Panc1 (cell line): ENCODE measurements at regions not wholly inside any gene's neighbourhood (a gene's known extent, or its start where the extent isn't known, plus 50 kb on each side); places are given as distances from the start of the nearest gene placed in this dataset.

Source experiments
- ATAC-seq: fragments of 200-7000 bp; cut with Tn5 transposase; 2 replicates; pipeline ENCODE4 v1.9.1; 2020; ENCODE audit warnings: mild to moderate bottlenecking, moderate library complexity
- BruUV-seq: library from RNA; stranded (reverse); fragments of 400-500 nt; replicated peaks from 2 replicates; lab custom pipeline; 2021; lab: Mats Ljungman, UMichigan
- CTCF ChIA-PET: fragments of 300-600 bp; sonication (Branson Sonifier 250); formaldehyde crosslinking; loops from one replicate; lab custom pipeline; 2022; ENCODE audit warnings: antibody characterized with exemption; lab: Charles Lee
- POLR2A ChIA-PET: fragments of 300-600 bp; sonication (Branson Sonifier 250); formaldehyde crosslinking; loops from one replicate; lab custom pipeline; 2022; ENCODE audit warnings: antibody characterized with exemption; lab: Charles Lee
- DNase-seq: peaks from one replicate; pipeline ENCODE4 v3.0.0-alpha.2; 2010; ENCODE audit warnings: low read depth, low spot score
- H3K27ac ChIP-seq: 2 replicates; pipeline ENCODE4 v1.5.1; 2011; ENCODE audit warnings: mild to moderate bottlenecking, low read length, inconsistent platforms
- H3K27me3 ChIP-seq: fragments of 200-500 bp; sonication (Bioruptor generic); 2 replicates; pipeline ENCODE4 v1.6.0; 2014; ENCODE audit warnings: low read length, inconsistent platforms; ENCODE audit not compliant: control insufficient read depth, insufficient read depth
- H3K36me3 ChIP-seq: fragments of 200-500 bp; sonication (Bioruptor generic); 2 replicates; pipeline ENCODE4 v1.5.1; 2014; ENCODE audit warnings: inconsistent platforms, mild to moderate bottlenecking, low read length, moderate library complexity; ENCODE audit not compliant: control insufficient read depth, insufficient read depth
- H3K4me1 ChIP-seq: 2 replicates; pipeline ENCODE4 v1.5.1; 2011; ENCODE audit warnings: inconsistent platforms, mild to moderate bottlenecking, low read length, moderate library complexity; ENCODE audit not compliant: control insufficient read depth, insufficient read depth
- H3K4me3 ChIP-seq, 2 experiments: 2 replicates each; pipeline ENCODE4 v1.5.1; 2011 to 2012; ENCODE audit warnings: low read depth in 2 of 2, low read length in 2 of 2, mild to moderate bottlenecking in 2 of 2, inconsistent platforms in 1 of 2, moderate library complexity in 1 of 2
- H3K9me3 ChIP-seq: fragments of 200-500 bp; sonication (Bioruptor generic); 2 replicates; pipeline ENCODE4 v1.5.1; 2014; ENCODE audit warnings: low read depth, mild to moderate bottlenecking, inconsistent platforms, low read length, moderate library complexity; ENCODE audit not compliant: control insufficient read depth, insufficient read depth
- POLR2AphosphoS5 ChIP-seq: IDR thresholded peaks from 2 replicates; pipeline ENCODE4 v1.6.1; 2012; ENCODE audit warnings: mild to moderate bottlenecking, low read depth, low read length, moderate library complexity
- SIN3A ChIP-seq: IDR thresholded peaks from 2 replicates; pipeline ENCODE4 v1.6.1; 2012; ENCODE audit warnings: low read depth, mild to moderate bottlenecking, low read length, moderate library complexity, borderline replicate concordance; ENCODE audit not compliant: insufficient read depth
- TCF7L2 ChIP-seq: IDR thresholded peaks from 2 replicates; pipeline ENCODE4 v1.6.1; 2011; ENCODE audit warnings: mild to moderate bottlenecking, low read depth, low read length, inconsistent platforms
- in situ Hi-C: cut with HindIII; loops from 2 replicates; pipeline ENCODE4 v1.10.0; 2016; ENCODE audit warnings: low sequenced_read_pairs, low pct_unique_long_range_greater_than_20kb
- intact Hi-C: fragments of 100-400 bp; cut with micrococcal nuclease; formaldehyde crosslinking; loops from one replicate; pipeline ENCODE4 v1.10.0; 2022; ENCODE audit not compliant: unreplicated experiment
- TF ChIP-seq, protein P1 (sequence below): fragments of 450-650 bp; IDR thresholded peaks from 2 replicates; pipeline ENCODE4 v1.5.1; 2017; ENCODE audit warnings: mild to moderate bottlenecking
- TF ChIP-seq, protein P2 (sequence below), 2 experiments: IDR thresholded peaks; 2 replicates each; pipeline ENCODE4 v1.6.1; 2011 to 2012; ENCODE audit warnings: low read depth in 2 of 2, control low read depth in 1 of 2, low read length in 1 of 2, mild to moderate bottlenecking in 1 of 2, moderate library complexity in 1 of 2; ENCODE audit not compliant: insufficient read depth in 1 of 2

DNA sequence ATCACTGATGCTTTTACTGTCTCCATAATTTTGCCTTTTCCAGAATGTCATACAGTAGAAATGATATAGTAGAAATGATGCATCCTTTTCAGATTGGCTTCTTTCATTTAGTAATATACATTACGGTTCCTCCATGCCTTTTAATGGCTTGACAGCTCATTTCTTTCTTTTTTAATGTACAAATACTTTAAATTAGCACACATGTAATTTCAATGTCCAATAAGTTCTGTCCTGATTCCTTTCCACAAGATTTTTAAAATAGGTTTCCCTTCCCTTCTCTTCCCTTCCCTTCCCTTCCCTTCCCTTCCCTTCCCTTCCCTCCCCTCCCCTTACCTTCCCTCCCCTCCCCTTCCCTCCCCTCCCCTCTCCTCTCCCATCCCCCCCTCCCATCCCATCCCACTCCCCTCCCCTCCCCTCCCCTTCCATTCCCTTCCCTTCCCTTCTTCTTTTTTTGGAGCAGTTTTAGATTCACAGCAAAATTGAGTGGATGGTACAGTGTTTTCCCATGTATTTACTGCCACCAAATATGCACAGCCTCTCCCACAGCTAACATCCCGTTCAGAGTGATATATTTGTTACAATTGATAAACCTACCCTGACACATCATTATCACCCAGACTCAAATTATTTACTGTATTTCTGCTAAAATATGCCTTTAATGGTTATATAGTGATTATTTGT, 398.8 kb downstream of the RNF144B start:
- CTCF ChIA-PET, result no interaction called here
- no peak for ATAC-seq
- H3K36me3 ChIP-seq, result no peaks in the 10 kb centered on the region
- TF ChIP-seq SIN3A (no peak), POLR2AphosphoS5 (no peak), TCF7L2 (no peak)
- TF ChIP-seq, protein P1, sequence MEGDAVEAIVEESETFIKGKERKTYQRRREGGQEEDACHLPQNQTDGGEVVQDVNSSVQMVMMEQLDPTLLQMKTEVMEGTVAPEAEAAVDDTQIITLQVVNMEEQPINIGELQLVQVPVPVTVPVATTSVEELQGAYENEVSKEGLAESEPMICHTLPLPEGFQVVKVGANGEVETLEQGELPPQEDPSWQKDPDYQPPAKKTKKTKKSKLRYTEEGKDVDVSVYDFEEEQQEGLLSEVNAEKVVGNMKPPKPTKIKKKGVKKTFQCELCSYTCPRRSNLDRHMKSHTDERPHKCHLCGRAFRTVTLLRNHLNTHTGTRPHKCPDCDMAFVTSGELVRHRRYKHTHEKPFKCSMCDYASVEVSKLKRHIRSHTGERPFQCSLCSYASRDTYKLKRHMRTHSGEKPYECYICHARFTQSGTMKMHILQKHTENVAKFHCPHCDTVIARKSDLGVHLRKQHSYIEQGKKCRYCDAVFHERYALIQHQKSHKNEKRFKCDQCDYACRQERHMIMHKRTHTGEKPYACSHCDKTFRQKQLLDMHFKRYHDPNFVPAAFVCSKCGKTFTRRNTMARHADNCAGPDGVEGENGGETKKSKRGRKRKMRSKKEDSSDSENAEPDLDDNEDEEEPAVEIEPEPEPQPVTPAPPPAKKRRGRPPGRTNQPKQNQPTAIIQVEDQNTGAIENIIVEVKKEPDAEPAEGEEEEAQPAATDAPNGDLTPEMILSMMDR, result no peak
- TF ChIP-seq, protein P2, sequence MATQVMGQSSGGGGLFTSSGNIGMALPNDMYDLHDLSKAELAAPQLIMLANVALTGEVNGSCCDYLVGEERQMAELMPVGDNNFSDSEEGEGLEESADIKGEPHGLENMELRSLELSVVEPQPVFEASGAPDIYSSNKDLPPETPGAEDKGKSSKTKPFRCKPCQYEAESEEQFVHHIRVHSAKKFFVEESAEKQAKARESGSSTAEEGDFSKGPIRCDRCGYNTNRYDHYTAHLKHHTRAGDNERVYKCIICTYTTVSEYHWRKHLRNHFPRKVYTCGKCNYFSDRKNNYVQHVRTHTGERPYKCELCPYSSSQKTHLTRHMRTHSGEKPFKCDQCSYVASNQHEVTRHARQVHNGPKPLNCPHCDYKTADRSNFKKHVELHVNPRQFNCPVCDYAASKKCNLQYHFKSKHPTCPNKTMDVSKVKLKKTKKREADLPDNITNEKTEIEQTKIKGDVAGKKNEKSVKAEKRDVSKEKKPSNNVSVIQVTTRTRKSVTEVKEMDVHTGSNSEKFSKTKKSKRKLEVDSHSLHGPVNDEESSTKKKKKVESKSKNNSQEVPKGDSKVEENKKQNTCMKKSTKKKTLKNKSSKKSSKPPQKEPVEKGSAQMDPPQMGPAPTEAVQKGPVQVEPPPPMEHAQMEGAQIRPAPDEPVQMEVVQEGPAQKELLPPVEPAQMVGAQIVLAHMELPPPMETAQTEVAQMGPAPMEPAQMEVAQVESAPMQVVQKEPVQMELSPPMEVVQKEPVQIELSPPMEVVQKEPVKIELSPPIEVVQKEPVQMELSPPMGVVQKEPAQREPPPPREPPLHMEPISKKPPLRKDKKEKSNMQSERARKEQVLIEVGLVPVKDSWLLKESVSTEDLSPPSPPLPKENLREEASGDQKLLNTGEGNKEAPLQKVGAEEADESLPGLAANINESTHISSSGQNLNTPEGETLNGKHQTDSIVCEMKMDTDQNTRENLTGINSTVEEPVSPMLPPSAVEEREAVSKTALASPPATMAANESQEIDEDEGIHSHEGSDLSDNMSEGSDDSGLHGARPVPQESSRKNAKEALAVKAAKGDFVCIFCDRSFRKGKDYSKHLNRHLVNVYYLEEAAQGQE (IDR thresholded peaks at IDR 0.05; ENCODE audit: insufficient read depth in 1 of 2, low read depth in 2 of 2, low read length in 1 of 2), result no peak
- no peak for DNase-seq
- no TSS peak for BruUV-seq
- H3K27me3 ChIP-seq, result no peaks in the 10 kb centered on the region
- H3K4me3 ChIP-seq, result no peak overlapping the region
- POLR2A ChIA-PET, result no interaction called here
- H3K4me1 ChIP-seq, result no peaks in the 10 kb centered on the region; the same call in 1 of the 2 replicates
- H3K9me3 ChIP-seq, result no peaks in the 10 kb centered on the region
- H3K27ac ChIP-seq, result no peak overlapping the region
- intact Hi-C loops, result no loop called here
- in situ Hi-C loops, result no loop called here

DNA sequence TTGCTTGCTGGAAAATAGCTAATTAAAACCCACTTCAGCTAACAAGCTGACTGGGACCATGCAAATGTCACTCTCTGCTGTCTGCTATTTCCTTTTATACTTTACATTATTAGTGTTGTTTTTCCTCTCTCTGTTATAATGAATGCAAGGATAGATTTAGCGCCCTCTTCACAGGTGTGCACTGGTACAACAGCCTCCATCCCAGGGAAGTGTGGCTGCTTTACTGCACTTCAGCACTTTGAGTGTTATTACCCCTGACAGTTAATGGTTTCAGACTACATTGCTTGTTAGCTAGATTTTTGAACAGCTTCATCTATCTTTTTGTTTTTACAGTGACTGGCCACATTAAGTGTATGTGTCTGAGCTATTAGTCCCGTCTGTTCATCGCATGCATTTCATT, 405.7 kb downstream of the RNF144B start:
- no peak overlapping the region for H3K4me3 ChIP-seq
- H3K9me3 ChIP-seq, result no peaks in the 10 kb centered on the region
- BruUV-seq, result no TSS peak
- POLR2A ChIA-PET, result no interaction called here
- DNase-seq (no peak), ATAC-seq (no peak)
- H3K4me1 ChIP-seq, result no peaks in the 10 kb centered on the region
- in situ Hi-C loops, result no loop called here
- CTCF ChIA-PET, result interaction anchor here (0.6 kb wide), 1 partner anchor 835 kb away, joined by 3 read pairs; no protein-coding TSS in a partner anchor
- TF ChIP-seq TCF7L2, result no peak
- TF ChIP-seq SIN3A, result no peak
- TF ChIP-seq, protein P1, result no peak
- TF ChIP-seq POLR2AphosphoS5, result no peak
- TF ChIP-seq, protein P2 (IDR thresholded peaks at IDR 0.05; ENCODE audit: insufficient read depth in 1 of 2, low read depth in 2 of 2, low read length in 1 of 2), result no peak
- H3K27me3 ChIP-seq, result no peaks in the 10 kb centered on the region
- no peak overlapping the region for H3K27ac ChIP-seq
- H3K36me3 ChIP-seq, result no peaks in the 10 kb centered on the region
- intact Hi-C loops, result no loop called here
